ENCODE measurements at regions not wholly inside any gene's neighbourhood (a gene's known extent, or its start where the extent isn't known, plus 50 kb on each side); places are given as distances from the start of the nearest gene placed in this dataset.

- TF ChIP-seq, protein P1, sequence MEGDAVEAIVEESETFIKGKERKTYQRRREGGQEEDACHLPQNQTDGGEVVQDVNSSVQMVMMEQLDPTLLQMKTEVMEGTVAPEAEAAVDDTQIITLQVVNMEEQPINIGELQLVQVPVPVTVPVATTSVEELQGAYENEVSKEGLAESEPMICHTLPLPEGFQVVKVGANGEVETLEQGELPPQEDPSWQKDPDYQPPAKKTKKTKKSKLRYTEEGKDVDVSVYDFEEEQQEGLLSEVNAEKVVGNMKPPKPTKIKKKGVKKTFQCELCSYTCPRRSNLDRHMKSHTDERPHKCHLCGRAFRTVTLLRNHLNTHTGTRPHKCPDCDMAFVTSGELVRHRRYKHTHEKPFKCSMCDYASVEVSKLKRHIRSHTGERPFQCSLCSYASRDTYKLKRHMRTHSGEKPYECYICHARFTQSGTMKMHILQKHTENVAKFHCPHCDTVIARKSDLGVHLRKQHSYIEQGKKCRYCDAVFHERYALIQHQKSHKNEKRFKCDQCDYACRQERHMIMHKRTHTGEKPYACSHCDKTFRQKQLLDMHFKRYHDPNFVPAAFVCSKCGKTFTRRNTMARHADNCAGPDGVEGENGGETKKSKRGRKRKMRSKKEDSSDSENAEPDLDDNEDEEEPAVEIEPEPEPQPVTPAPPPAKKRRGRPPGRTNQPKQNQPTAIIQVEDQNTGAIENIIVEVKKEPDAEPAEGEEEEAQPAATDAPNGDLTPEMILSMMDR (IDR thresholded peaks at IDR 0.05): no peak
- Histone ChIP-seq H3K9me3 (no peaks in the 10 kb centered on the region), H3K27ac (no peak overlapping the region), H3K4me3 (no peak overlapping the region), H3K36me3 (no peaks in the 10 kb centered on the region), H3K27me3 (replicated peaks; ENCODE audit: insufficient read depth) (no peaks in the 10 kb centered on the region), H3K4me1 (ENCODE audit: control insufficient read depth in 1 of 2, low read depth in 2 of 2) (no peaks in the 10 kb centered on the region)
- no peak for ATAC-seq (ENCODE audit: insufficient number of reproducible peaks, low FRiP score, low read depth)
- DNase-seq (ENCODE audit: low spot score): no peak
These were observed 564.0 kb upstream of the RGMB start for GRCh38 chr5:98209418-98209817.

GRCh38 chr5:98214240-98215051 lies 559.0 kb upstream of the RGMB start:
- ATAC-seq (ENCODE audit: insufficient number of reproducible peaks, low FRiP score, low read depth) (no peak), DNase-seq (ENCODE audit: low spot score) (no peak)
- no peaks in the 10 kb centered on the region for H3K36me3 ChIP-seq
- H3K4me1 ChIP-seq (ENCODE audit: control insufficient read depth in 1 of 2, low read depth in 2 of 2): no peaks in the 10 kb centered on the region
- no peaks in the 10 kb centered on the region for H3K27me3 ChIP-seq (replicated peaks; ENCODE audit: insufficient read depth)
- no peaks in the 10 kb centered on the region for H3K9me3 ChIP-seq
- H3K4me3 ChIP-seq: no peak overlapping the region
- H3K27ac ChIP-seq: no peak overlapping the region
- TF ChIP-seq, protein P1 (IDR thresholded peaks at IDR 0.05): no peak

- H3K27ac ChIP-seq: no peak overlapping the region
- no peaks in the 10 kb centered on the region for H3K9me3 ChIP-seq
- TF ChIP-seq, protein P1 (IDR thresholded peaks at IDR 0.05): no peak
- no peak for ATAC-seq (ENCODE audit: insufficient number of reproducible peaks, low FRiP score, low read depth)
- no peaks in the 10 kb centered on the region for H3K27me3 ChIP-seq (replicated peaks; ENCODE audit: insufficient read depth)
- H3K4me1 ChIP-seq (ENCODE audit: control insufficient read depth in 1 of 2, low read depth in 2 of 2): no peaks in the 10 kb centered on the region
- H3K4me3 ChIP-seq: no peak overlapping the region
- no peak for DNase-seq (ENCODE audit: low spot score)
- no peaks in the 10 kb centered on the region for H3K36me3 ChIP-seq
These were observed 556.3 kb upstream of the RGMB start for GRCh38 chr5:98217138-98217537.

GRCh38 chr5:98218838-98219237 lies 554.6 kb upstream of the RGMB start:
- TF ChIP-seq, protein P1 (IDR thresholded peaks at IDR 0.05): no peak
- ATAC-seq (ENCODE audit: insufficient number of reproducible peaks, low FRiP score, low read depth) (no peak), DNase-seq (ENCODE audit: low spot score) (no peak)
- Histone ChIP-seq H3K27me3 (replicated peaks; ENCODE audit: insufficient read depth) (no peaks in the 10 kb centered on the region), H3K27ac (no peak overlapping the region), H3K4me1 (ENCODE audit: control insufficient read depth in 1 of 2, low read depth in 2 of 2) (no peaks in the 10 kb centered on the region), H3K36me3 (no peaks in the 10 kb centered on the region), H3K9me3 (no peaks in the 10 kb centered on the region), H3K4me3 (no peak overlapping the region)

DNA sequence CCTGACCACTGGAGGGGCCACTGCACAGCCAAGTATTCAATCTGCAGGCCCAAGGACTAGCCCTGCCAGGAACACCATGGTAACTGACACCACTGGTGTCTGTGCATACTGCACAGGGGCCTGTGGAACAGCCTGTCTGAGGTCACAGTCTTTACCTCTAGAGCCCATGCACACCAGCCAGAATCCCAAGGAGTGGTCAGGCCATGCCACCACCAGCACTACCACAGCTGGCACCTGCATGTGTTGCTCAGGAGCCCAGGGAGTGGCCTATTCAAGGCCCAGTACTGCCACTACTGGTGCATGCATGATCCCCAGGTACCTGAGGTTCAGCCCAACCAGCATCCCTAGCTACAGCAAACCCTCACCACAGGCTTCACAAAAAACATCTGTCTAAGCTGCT lies 546.0 kb upstream of the RGMB start:
- Histone ChIP-seq H3K9me3 (peaks cover 3% of the 10 kb centered on the region), H3K36me3 (no peaks in the 10 kb centered on the region), H3K27me3 (replicated peaks; ENCODE audit: insufficient read depth) (no peaks in the 10 kb centered on the region), H3K4me1 (ENCODE audit: control insufficient read depth in 1 of 2, low read depth in 2 of 2) (no peaks in the 10 kb centered on the region), H3K27ac (no peak overlapping the region), H3K4me3 (no peak overlapping the region)
- ATAC-seq (ENCODE audit: insufficient number of reproducible peaks, low FRiP score, low read depth) (no peak), DNase-seq (ENCODE audit: low spot score) (no peak)
- TF ChIP-seq, protein P1 (IDR thresholded peaks at IDR 0.05): no peak

Measured in thoracic aorta (tissue), 2 donors.